Skeletal muscle tissue (tissue), 3 donors: ENCODE measurements at regions not wholly inside any gene's neighbourhood (a gene's known extent, or its start where the extent isn't known, plus 50 kb on each side); places are given as distances from the start of the nearest gene placed in this dataset.

ENCODE experiments used
- H3K27ac ChIP-seq: one replicate; pipeline ENCODE4 v1.7.0; 2013; ENCODE audit warnings: mild to moderate bottlenecking, low read depth, low read length, inconsistent platforms
- H3K27me3 ChIP-seq, 3 donors: one replicate each; pipeline ENCODE4 v1.7.0; 2013; ENCODE audit warnings: low read length in 3 of 3; ENCODE audit not compliant: control insufficient read depth in 3 of 3, insufficient read depth in 3 of 3
- H3K36me3 ChIP-seq, 3 donors: one replicate each; pipeline ENCODE4 v1.7.0; 2013; ENCODE audit warnings: low read length in 3 of 3; ENCODE audit not compliant: control insufficient read depth in 3 of 3, insufficient read depth in 3 of 3
- H3K4me1 ChIP-seq, 3 donors: one replicate each; pipeline ENCODE4 v1.7.0; 2013; ENCODE audit warnings: low read length in 3 of 3, mild to moderate bottlenecking in 3 of 3; ENCODE audit not compliant: control insufficient read depth in 3 of 3, insufficient read depth in 3 of 3
- H3K4me3 ChIP-seq, 3 donors: one replicate each; pipeline ENCODE4 v1.7.0; 2013; ENCODE audit warnings: low read length in 3 of 3
- H3K9ac ChIP-seq, 3 donors: one replicate each; pipeline ENCODE4 v1.7.0; 2013; ENCODE audit warnings: low read length in 3 of 3, mild to moderate bottlenecking in 3 of 3, moderate library complexity in 2 of 3, low read depth in 1 of 3
- H3K9me3 ChIP-seq, 3 donors: one replicate each; pipeline ENCODE4 v1.7.0; 2013; ENCODE audit warnings: low read length in 3 of 3; ENCODE audit not compliant: control insufficient read depth in 3 of 3
- donor health status: Osteomylitis.

DNA sequence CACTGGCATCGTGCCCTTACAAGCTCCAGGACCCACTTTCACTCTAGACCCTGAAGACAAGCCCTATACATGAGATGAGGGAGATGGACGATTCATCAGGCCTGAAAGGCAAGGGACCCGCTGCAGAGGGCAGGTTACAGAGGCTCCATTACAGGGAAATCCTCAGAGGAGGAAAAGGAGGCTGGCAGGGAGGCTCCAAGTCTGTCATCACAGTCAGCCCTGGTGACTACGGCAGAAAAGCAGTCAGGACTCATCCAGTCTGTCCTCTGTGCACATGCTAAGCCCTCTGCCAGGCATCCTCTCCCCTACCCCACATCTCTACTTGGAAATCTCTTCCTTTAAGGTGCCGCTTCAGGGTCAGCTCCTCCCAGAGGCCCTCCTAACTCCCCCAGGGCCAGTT is 197.7 kb upstream of the CDH5 start:
- Histone ChIP-seq H3K9ac (no peak overlapping the region), H3K4me1 (peaks cover 0 to 3% (median 0%) of the 10 kb centered on the region in 3 donors), H3K27me3 (peaks cover 0 to 8% (median 0%) of the 10 kb centered on the region in 3 donors), H3K9me3 (no peaks in the 10 kb centered on the region), H3K36me3 (no peaks in the 10 kb centered on the region), H3K27ac (no peak overlapping the region), H3K4me3 (no peak overlapping the region)

DNA sequence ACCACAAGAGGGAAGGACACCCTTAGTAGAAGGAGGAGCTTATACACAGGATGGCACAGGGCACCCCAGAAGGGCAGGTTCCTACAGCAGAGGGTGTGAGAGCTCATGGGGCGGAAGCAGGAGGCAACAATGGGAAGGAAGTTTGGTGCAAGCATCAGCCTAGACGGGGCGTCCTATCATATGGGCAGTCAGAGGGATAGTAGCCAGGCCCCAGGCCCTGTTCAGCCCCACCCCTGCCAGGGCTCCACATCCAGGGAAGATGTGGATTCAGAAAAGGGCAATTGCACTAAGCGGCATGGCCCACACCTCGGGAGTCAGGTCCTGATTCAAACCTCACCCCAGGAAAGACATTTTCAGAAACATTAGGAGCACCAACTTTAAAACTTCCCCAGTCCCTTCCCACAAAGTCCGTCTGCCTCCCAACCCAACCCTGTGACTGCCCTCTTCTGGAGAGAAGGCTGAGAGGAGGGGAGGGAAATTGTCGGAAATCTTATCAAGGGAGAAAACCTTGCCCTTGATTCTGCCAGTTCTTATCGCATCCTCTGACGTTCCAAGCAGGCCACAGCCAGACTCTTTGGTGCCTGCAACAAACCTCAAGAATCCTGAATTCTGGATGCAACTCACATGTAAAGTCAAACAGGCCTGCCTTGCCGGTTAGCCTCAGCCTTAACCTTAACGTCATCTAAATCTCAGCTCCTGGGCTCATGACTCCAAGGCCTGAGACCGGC is 198.8 kb upstream of the CDH5 start:
- peaks cover 0 to 3% (median 0%) of the 10 kb centered on the region in 3 donors for H3K4me1 ChIP-seq
- H3K9me3 ChIP-seq: no peaks in the 10 kb centered on the region
- no peak overlapping the region for H3K4me3 ChIP-seq
- peaks cover 0 to 8% (median 0%) of the 10 kb centered on the region in 3 donors for H3K27me3 ChIP-seq
- H3K9ac ChIP-seq: no peak overlapping the region
- H3K27ac ChIP-seq: no peak overlapping the region
- no peaks in the 10 kb centered on the region for H3K36me3 ChIP-seq

GRCh38 chr16:66166490-66166889 is 200.0 kb upstream of the CDH5 start:
- no peaks in the 10 kb centered on the region for H3K4me1 ChIP-seq
- no peak overlapping the region for H3K9ac ChIP-seq
- no peak overlapping the region for H3K4me3 ChIP-seq
- no peak overlapping the region for H3K27ac ChIP-seq
- peaks cover 0 to 8% (median 0%) of the 10 kb centered on the region in 3 donors for H3K27me3 ChIP-seq
- H3K9me3 ChIP-seq: no peaks in the 10 kb centered on the region
- no peaks in the 10 kb centered on the region for H3K36me3 ChIP-seq

GRCh38 chr16:66165879-66166278 is 200.6 kb upstream of the CDH5 start:
- Histone ChIP-seq H3K27ac (no peak overlapping the region), H3K4me3 (no peak overlapping the region), H3K9ac (no peak overlapping the region), H3K27me3 (peaks cover 0 to 8% (median 0%) of the 10 kb centered on the region in 3 donors), H3K9me3 (no peaks in the 10 kb centered on the region), H3K36me3 (no peaks in the 10 kb centered on the region), H3K4me1 (no peaks in the 10 kb centered on the region)

GRCh38 chr16:66164581-66165247 is 201.8 kb upstream of the CDH5 start:
- H3K4me3 ChIP-seq: no peak overlapping the region
- peaks cover 0 to 8% (median 0%) of the 10 kb centered on the region in 3 donors for H3K27me3 ChIP-seq
- no peak overlapping the region for H3K9ac ChIP-seq
- H3K27ac ChIP-seq: no peak overlapping the region
- H3K9me3 ChIP-seq: no peaks in the 10 kb centered on the region
- no peaks in the 10 kb centered on the region for H3K4me1 ChIP-seq
- H3K36me3 ChIP-seq: no peaks in the 10 kb centered on the region

DNA sequence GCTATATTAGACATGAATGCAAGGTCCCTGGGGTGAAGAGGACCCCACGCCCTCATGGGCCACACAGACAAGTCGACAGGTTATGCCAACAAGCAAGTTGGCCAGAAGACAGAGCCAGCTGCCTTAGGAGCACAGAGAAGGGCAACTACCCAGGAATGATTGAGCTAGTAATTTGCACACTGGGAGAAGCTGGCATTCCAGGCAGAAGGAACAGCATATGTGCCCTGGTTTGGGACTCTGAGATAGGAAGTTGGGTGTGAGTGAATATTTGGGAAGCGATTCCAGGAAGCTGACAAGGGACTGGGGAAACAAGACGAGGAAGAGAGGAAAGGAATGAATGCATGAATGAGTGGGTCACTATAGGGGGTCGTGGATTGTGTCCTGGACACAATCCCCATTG is 203.7 kb upstream of the CDH5 start:
- no peak overlapping the region for H3K9ac ChIP-seq
- H3K27ac ChIP-seq: no peak overlapping the region
- H3K4me3 ChIP-seq: no peak overlapping the region
- no peaks in the 10 kb centered on the region for H3K4me1 ChIP-seq
- no peaks in the 10 kb centered on the region for H3K9me3 ChIP-seq
- no peaks in the 10 kb centered on the region for H3K36me3 ChIP-seq
- peaks cover 0 to 8% (median 0%) of the 10 kb centered on the region in 3 donors for H3K27me3 ChIP-seq

DNA sequence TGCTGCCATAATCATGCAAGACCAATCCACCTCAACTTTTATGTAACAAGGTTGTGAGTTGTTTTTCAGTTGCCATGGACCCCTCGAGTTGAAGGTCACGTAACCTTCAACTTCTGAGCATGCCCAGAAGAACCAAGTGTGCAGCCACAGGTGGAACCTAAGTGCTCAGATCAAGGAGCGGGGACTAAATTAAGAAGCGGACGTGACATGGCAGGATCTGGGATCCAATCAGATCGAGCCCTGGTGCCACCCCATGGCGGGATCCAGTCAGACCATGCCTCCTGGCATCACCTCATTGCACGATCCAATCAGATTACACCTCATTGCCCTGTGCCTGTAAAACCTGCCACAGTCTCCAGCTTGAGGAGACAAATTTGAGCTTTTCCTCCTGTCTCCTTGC is 204.5 kb upstream of the CDH5 start:
- no peak overlapping the region for H3K4me3 ChIP-seq
- H3K9me3 ChIP-seq: no peaks in the 10 kb centered on the region
- no peak overlapping the region for H3K27ac ChIP-seq
- no peaks in the 10 kb centered on the region for H3K4me1 ChIP-seq
- peaks cover 0 to 8% (median 0%) of the 10 kb centered on the region in 3 donors for H3K27me3 ChIP-seq
- no peaks in the 10 kb centered on the region for H3K36me3 ChIP-seq
- no peak overlapping the region for H3K9ac ChIP-seq

GRCh38 chr16:66161269-66161668 is 205.2 kb upstream of the CDH5 start:
- no peak overlapping the region for H3K27ac ChIP-seq
- no peaks in the 10 kb centered on the region for H3K9me3 ChIP-seq
- no peak overlapping the region for H3K4me3 ChIP-seq

DNA sequence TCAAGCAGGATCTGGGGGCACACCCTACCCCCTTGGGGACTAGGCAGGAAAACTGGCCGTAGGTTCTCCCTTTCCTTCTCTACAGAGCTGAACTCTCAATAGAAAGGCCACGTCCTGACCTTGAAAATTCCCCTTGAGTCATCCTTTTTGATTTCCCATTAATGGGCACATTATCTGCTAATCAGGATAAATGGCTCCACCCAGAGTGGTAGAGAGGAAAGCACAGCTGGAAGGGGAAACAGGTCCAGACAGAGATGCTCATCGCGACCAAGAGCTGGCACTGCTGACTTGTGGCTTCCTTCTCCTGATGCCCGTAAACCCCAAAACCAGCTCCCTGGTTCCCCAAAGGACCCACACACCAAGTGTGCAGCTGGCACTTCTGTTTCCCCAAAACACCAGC is 206.5 kb upstream of the CDH5 start:
- H3K27ac ChIP-seq: no peak overlapping the region
- H3K9ac ChIP-seq: no peak overlapping the region
- peaks cover 0 to 8% (median 0%) of the 10 kb centered on the region in 3 donors for H3K27me3 ChIP-seq
- H3K36me3 ChIP-seq: no peaks in the 10 kb centered on the region
- no peaks in the 10 kb centered on the region for H3K9me3 ChIP-seq
- no peak overlapping the region for H3K4me3 ChIP-seq
- H3K4me1 ChIP-seq: no peaks in the 10 kb centered on the region

More at GRCh38 chr16:66161269-66161668, 205.2 kb upstream of the CDH5 start:
- Histone ChIP-seq H3K4me1 (no peaks in the 10 kb centered on the region), H3K27me3 (peaks cover 0 to 8% (median 0%) of the 10 kb centered on the region in 3 donors), H3K36me3 (no peaks in the 10 kb centered on the region), H3K9ac (no peak overlapping the region)

DNA sequence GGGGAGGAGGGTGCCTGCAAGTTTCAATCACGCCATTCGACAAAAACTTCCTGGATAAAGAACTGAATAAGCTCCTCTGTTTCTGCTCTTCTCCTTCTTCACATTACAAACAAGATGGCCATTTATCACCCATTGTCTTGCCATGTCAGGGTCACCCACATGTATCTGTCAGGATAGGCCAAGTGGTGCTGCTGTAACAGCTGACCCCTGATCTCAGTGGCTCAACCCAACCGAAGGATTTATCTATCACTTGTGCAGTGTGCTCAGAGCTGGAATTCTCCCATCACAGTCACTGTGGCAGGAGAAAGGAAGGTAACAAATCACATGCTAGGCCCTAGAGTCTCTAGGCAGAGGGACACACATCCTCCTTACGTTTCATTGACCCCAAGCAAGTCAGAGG is 210.0 kb upstream of the CDH5 start:
- Histone ChIP-seq H3K9me3 (no peaks in the 10 kb centered on the region), H3K27ac (no peak overlapping the region)

More for the DNA sequence above, 210.0 kb upstream of the CDH5 start:
- Histone ChIP-seq H3K27me3 (no peaks in the 10 kb centered on the region), H3K9ac (no peak overlapping the region), H3K4me3 (no peak overlapping the region), H3K36me3 (no peaks in the 10 kb centered on the region), H3K4me1 (no peaks in the 10 kb centered on the region)
